Activated CD4-positive, alpha-beta T cell treated with anti-CD3 and anti-CD28 coated beads for 36 hours (primary cell): ENCODE measurements at regions not wholly inside any gene's neighbourhood (a gene's known extent, or its start where the extent isn't known, plus 50 kb on each side); places are given as distances from the start of the nearest gene placed in this dataset.
"Not testable (repeated sequence)": the region's sequence is repeated elsewhere in the genome, so short reads cannot be mapped to it uniquely, and the experiment has no call there.

Experiments used
- ATAC-seq: fragments of 200-7000 bp; cut with Tn5 transposase; one replicate; pipeline ENCODE4 v1.10.0; 2021; ENCODE audit warnings: mild to moderate bottlenecking, moderate library complexity
- CTCF ChIA-PET: fragments of 350-600 bp; sonication (Branson Sonifier 250); formaldehyde crosslinking; loops from one replicate; lab custom pipeline; 2021; ENCODE audit warnings: antibody characterized with exemption; lab: Charles Lee
- POLR2A ChIA-PET: fragments of 350-600 bp; sonication (Branson Sonifier 250); formaldehyde crosslinking; loops from one replicate; lab custom pipeline; 2021; ENCODE audit warnings: antibody characterized with exemption, inconsistent platforms; lab: Charles Lee
- DNase-seq: peaks from one replicate; pipeline ENCODE4 v3.0.0-alpha.2; 2020
- H3K27ac Mint-ChIP-seq: one replicate; pipeline ENCODE4 v1.8.0; 2021; ENCODE audit warnings: mixed read lengths
- H3K27me3 Mint-ChIP-seq: one replicate; pipeline ENCODE4 v1.8.0; 2021; ENCODE audit warnings: mixed read lengths
- H3K36me3 Mint-ChIP-seq: one replicate; pipeline ENCODE4 v1.8.0; 2021; ENCODE audit warnings: low read depth, mixed read lengths
- H3K4me1 Mint-ChIP-seq: one replicate; pipeline ENCODE4 v1.8.0; 2021; ENCODE audit warnings: mixed read lengths
- H3K4me3 Mint-ChIP-seq: one replicate; pipeline ENCODE4 v1.8.0; 2021; ENCODE audit warnings: mild to moderate bottlenecking, moderate library complexity, mixed read lengths
- H3K9me3 Mint-ChIP-seq: one replicate; pipeline ENCODE4 v1.8.0; 2021; ENCODE audit warnings: low read depth, mixed read lengths
- intact Hi-C, 2 experiments: fragments of 100-400 bp; cut with DNase I in 1 of 2; cut with micrococcal nuclease in 1 of 2; formaldehyde crosslinking; loops; one replicate each; pipeline versions ENCODE4 v1.14.2 to v1.15.1; 2022 to 2024; cut with DNase I, micrococcal nuclease

- H3K27me3 Mint-ChIP-seq: no peaks in the 10 kb centered on the region
- peaks cover 10% of the 10 kb centered on the region for H3K9me3 Mint-ChIP-seq
- H3K4me3 Mint-ChIP-seq: no peak overlapping the region
- H3K36me3 Mint-ChIP-seq: no peaks in the 10 kb centered on the region
- no peak overlapping the region for H3K27ac Mint-ChIP-seq
- no peaks in the 10 kb centered on the region for H3K4me1 Mint-ChIP-seq
- POLR2A ChIA-PET: no interaction called here
- CTCF ChIA-PET: no interaction called here
- no peak for ATAC-seq
- DNase-seq: no peak
- intact Hi-C loops: no loop called here
These were observed 616.4 kb upstream of the GHITM start for GRCh38 chr10:83522881-83523386.

GRCh38 chr10:83527934-83528333 is 611.4 kb upstream of the GHITM start:
- ChIA-PET POLR2A (no interaction called here), CTCF (no interaction called here)
- Mint-ChIP-seq H3K27me3 (no peaks in the 10 kb centered on the region), H3K4me1 (no peaks in the 10 kb centered on the region), H3K4me3 (no peak overlapping the region), H3K27ac (no peak overlapping the region), H3K9me3 (peaks cover 16% of the 10 kb centered on the region), H3K36me3 (no peaks in the 10 kb centered on the region)
- ATAC-seq: no peak
- intact Hi-C loops: no loop called here
- DNase-seq: no peak

GRCh38 chr10:83533290-83533689 is 606.0 kb upstream of the GHITM start:
- Mint-ChIP-seq H3K36me3 (no peaks in the 10 kb centered on the region), H3K4me1 (no peaks in the 10 kb centered on the region), H3K27ac (no peak overlapping the region), H3K9me3 (peaks cover 5% of the 10 kb centered on the region), H3K4me3 (no peak overlapping the region), H3K27me3 (no peaks in the 10 kb centered on the region)
- DNase-seq (no peak), ATAC-seq (no peak)
- intact Hi-C loops: no loop called here
- POLR2A ChIA-PET: no interaction called here
- CTCF ChIA-PET: no interaction called here

GRCh38 chr10:83536426-83536825 is 602.9 kb upstream of the GHITM start:
- intact Hi-C loops: no loop called here
- peaks cover 3% of the 10 kb centered on the region for H3K9me3 Mint-ChIP-seq
- DNase-seq (no peak), ATAC-seq (no peak)
- CTCF ChIA-PET: no interaction called here
- no peak overlapping the region for H3K27ac Mint-ChIP-seq
- H3K4me3 Mint-ChIP-seq: no peak overlapping the region
- no peaks in the 10 kb centered on the region for H3K27me3 Mint-ChIP-seq
- H3K36me3 Mint-ChIP-seq: no peaks in the 10 kb centered on the region
- POLR2A ChIA-PET: no interaction called here
- no peaks in the 10 kb centered on the region for H3K4me1 Mint-ChIP-seq

GRCh38 chr10:83538047-83538446 is 601.3 kb upstream of the GHITM start:
- Mint-ChIP-seq H3K9me3 (peaks cover 3% of the 10 kb centered on the region), H3K36me3 (no peaks in the 10 kb centered on the region), H3K27me3 (no peaks in the 10 kb centered on the region), H3K4me3 (no peak overlapping the region), H3K4me1 (no peaks in the 10 kb centered on the region), H3K27ac (no peak overlapping the region)
- POLR2A ChIA-PET: no interaction called here
- intact Hi-C loops: no loop called here
- DNase-seq (no peak), ATAC-seq (no peak)
- CTCF ChIA-PET: no interaction called here

GRCh38 chr10:83539528-83540308 is 599.6 kb upstream of the GHITM start:
- no peaks in the 10 kb centered on the region for H3K27me3 Mint-ChIP-seq
- DNase-seq (no peak), ATAC-seq (no peak)
- intact Hi-C loops: no loop called here
- no peak overlapping the region for H3K27ac Mint-ChIP-seq
- ChIA-PET CTCF (interaction anchor here (0.8 to 1.4 kb wide), 2 partner anchors 10 to 16 kb away, joined by 3 read pairs; no protein-coding TSS in a partner anchor), POLR2A (no interaction called here)
- H3K4me3 Mint-ChIP-seq: no peak overlapping the region
- no peaks in the 10 kb centered on the region for H3K4me1 Mint-ChIP-seq
- peaks cover 3% of the 10 kb centered on the region for H3K9me3 Mint-ChIP-seq
- H3K36me3 Mint-ChIP-seq: no peaks in the 10 kb centered on the region

- Mint-ChIP-seq H3K9me3 (peaks cover 3% of the 10 kb centered on the region), H3K4me1 (no peaks in the 10 kb centered on the region), H3K27me3 (no peaks in the 10 kb centered on the region), H3K36me3 (no peaks in the 10 kb centered on the region), H3K27ac (no peak overlapping the region), H3K4me3 (no peak overlapping the region)
- ChIA-PET POLR2A (no interaction called here), CTCF (no interaction called here)
- intact Hi-C loops: no loop called here
- ATAC-seq: no peak
- DNase-seq: no peak
These were observed 598.3 kb upstream of the GHITM start for GRCh38 chr10:83541046-83541445.

- intact Hi-C loops: no loop called here
- POLR2A ChIA-PET: no interaction called here
These were observed 596.4 kb upstream of the GHITM start for GRCh38 chr10:83542774-83543411.

GRCh38 chr10:83543691-83544462 is 595.4 kb upstream of the GHITM start:
- Mint-ChIP-seq H3K4me3 (no peak overlapping the region), H3K9me3 (no peaks in the 10 kb centered on the region), H3K27ac (no peak overlapping the region), H3K36me3 (no peaks in the 10 kb centered on the region), H3K27me3 (no peaks in the 10 kb centered on the region), H3K4me1 (no peaks in the 10 kb centered on the region)
- DNase-seq (no peak), ATAC-seq (no peak)
- intact Hi-C loops: no loop called here
- ChIA-PET CTCF (interaction anchor here (0.7 kb wide), 1 partner anchor 23 kb away, joined by 3 read pairs; no protein-coding TSS in a partner anchor), POLR2A (no interaction called here)

More at GRCh38 chr10:83542774-83543411, 596.4 kb upstream of the GHITM start:
- CTCF ChIA-PET: no interaction called here
- H3K4me3 Mint-ChIP-seq: no peak overlapping the region
- H3K27me3 Mint-ChIP-seq: no peaks in the 10 kb centered on the region
- H3K36me3 Mint-ChIP-seq: no peaks in the 10 kb centered on the region
- no peaks in the 10 kb centered on the region for H3K4me1 Mint-ChIP-seq
- no peak overlapping the region for H3K27ac Mint-ChIP-seq
- H3K9me3 Mint-ChIP-seq: no peaks in the 10 kb centered on the region
- ATAC-seq (no peak), DNase-seq (no peak)

GRCh38 chr10:83545901-83546391 is 593.4 kb upstream of the GHITM start:
- Mint-ChIP-seq H3K4me3 (no peak overlapping the region), H3K4me1 (no peaks in the 10 kb centered on the region), H3K9me3 (no peaks in the 10 kb centered on the region), H3K27me3 (no peaks in the 10 kb centered on the region), H3K36me3 (no peaks in the 10 kb centered on the region), H3K27ac (no peak overlapping the region)
- ChIA-PET POLR2A (no interaction called here), CTCF (interaction anchor here (0.6 kb wide), 1 partner anchor 13 kb away, joined by 3 read pairs; no protein-coding TSS in a partner anchor)
- DNase-seq: no peak
- intact Hi-C loops: no loop called here
- no peak for ATAC-seq

GRCh38 chr10:83551190-83551589 is 588.1 kb upstream of the GHITM start:
- H3K27me3 Mint-ChIP-seq, DNase-seq, intact Hi-C loops, CTCF ChIA-PET, H3K27ac Mint-ChIP-seq, ATAC-seq, H3K4me3 Mint-ChIP-seq, POLR2A ChIA-PET, H3K9me3 Mint-ChIP-seq, H3K36me3 Mint-ChIP-seq, H3K4me1 Mint-ChIP-seq: not testable (repeated sequence)
